HG02981 (cell line): ENCODE measurements at regions not wholly inside any gene's neighbourhood (a gene's known extent, or its start where the extent isn't known, plus 50 kb on each side); places are given as distances from the start of the nearest gene placed in this dataset.
"Not testable (repeated sequence)": the region's sequence is repeated elsewhere in the genome, so short reads cannot be mapped to it uniquely, and the experiment has no call there.

Source experiments
- ATAC-seq: cut with Tn5 transposase; IDR thresholded peaks from one replicate; pipeline ENCODE4 v1.9.1; 2021; ENCODE audit warnings: mild to moderate bottlenecking, moderate library complexity; ENCODE audit not compliant: unreplicated experiment

DNA sequence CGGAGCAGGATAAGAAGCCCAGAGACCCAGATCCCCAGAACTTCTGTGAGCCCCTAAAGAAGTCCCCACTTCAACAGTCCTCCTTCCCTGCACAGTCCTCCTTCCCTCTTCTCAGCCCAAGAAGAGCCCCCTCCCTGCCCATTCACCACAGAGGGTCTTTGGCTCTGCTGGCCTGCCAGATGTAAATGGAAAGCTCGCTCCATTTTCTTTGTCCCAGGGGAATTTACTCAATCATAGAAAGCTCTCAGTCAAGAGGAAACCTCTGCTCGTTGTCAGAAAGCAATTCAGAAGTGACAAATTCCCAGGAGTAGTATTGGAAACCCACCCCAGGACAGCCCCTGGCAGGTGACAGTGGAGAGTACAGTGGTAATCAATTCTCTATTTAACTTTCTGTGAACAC is 105.5 kb upstream of the SMAD3 start:
- ATAC-seq = no peak

DNA sequence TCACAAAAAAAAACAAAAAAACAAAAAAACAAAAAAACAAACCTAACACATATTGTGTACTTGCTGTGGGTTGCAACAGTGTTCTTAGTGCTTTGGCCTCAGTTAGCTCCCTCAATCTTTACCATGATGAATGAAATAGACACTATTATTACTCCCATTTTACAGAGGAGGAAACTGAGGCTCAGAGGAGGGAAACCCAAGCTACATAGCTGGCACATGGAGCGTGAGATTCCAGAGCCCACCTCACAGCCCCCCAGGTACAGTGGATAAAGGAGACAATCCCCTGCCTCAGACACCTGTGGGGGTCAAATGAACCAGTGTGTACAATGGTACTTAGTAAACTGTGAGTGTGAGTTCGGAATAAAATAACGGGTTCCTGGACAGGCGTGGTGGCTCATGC is 104.9 kb upstream of the SMAD3 start:
- no peak for ATAC-seq

DNA sequence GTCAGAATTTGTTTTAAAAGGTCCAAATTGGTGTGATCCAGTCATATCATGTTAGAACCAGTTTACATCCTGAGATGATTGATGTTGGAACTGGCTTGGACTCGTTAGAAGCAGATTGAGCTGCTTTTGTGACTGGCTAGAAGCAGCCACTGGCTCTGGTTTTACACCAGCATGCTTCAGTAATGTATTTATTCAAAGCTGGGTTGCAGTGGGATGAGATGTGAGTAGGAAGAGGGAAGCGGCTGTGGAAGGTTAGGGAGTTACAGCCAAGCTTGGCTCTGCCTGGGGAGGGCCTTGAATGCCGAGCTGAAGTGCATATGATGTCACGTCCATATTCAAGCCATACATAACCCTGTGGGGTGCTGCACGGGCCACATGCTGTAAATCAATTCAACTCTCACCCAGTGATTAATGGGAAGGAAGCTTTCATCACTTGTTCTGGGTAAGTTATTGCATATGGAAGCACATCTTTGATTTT is 104.0 kb upstream of the SMAD3 start:
- ATAC-seq = no peak

DNA sequence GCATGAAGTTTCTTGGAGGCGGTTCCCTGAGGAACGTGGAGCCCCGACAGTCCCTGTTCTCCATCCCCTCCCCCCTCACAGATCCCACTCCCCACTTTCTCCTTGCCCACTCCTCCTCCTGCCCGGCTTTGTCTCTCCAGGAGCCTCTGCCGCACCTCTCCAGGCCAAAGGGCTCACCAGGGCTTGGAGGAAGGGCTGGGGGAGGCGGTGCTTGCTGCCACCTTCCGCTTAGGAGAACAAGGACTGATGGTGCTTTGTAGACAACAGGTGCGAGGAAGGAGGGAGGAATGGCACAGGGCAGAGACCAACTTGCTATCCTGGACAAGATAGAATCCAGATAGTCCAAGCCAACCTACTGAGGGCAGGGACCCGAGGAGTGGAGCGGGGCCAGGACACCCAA is 103.5 kb upstream of the SMAD3 start:
- ATAC-seq = no peak

GRCh38 chr15:66962522-66962921 is 102.9 kb upstream of the SMAD3 start:
- no peak for ATAC-seq

GRCh38 chr15:66963084-66963483 is 102.3 kb upstream of the SMAD3 start:
- no peak for ATAC-seq

DNA sequence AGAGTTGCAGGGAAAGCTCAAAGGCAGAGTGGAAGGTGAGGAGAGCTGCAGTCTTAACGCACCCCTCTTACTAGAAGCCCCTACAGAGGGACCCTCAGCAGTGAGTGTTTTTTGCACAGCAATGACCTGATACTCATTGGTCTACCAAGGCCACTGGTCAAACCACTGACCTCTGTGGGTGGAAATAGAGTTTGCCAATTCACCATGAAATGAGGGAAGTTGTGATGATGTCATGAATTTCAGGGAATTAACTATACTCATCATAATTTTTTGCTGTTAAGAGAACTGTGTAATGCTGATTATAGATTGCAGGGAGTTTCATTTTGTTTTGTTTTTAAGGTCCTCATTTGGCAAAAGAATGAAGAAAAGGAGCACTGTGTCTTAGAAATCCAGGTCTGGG is 101.7 kb upstream of the SMAD3 start:
- ATAC-seq = no peak

DNA sequence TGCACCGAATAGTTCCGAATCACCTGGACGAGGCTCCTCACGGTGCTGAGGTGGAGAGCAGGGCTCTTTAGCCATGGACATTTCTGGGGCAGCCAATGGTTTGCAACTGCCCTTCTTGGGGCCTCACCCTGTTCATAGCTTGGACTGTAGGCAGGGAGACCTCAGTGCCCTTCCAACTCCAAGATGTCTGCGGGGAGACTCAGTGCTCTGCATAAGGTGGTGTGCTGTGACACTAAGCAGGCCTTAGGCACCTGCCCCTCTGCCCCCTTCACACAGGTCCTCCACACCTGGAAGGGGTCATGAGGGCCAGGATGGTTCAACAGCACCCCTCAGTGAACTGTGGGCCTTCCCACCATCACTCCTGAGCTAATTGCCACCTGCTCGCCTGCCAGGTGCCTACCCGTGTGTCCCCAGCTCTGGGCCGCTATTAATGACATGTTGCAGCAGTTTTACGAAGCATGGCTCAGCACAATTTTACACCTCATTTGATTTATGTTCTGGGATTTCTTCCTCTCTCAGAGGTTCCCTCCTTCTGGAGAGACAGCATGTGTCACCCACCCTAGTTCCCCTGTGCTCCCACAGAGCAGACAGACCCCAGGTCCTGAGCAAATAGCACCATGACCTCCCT is 101.2 kb upstream of the SMAD3 start:
- no peak for ATAC-seq

- no peak for ATAC-seq
Observed at GRCh38 chr15:66964791-66965190, 100.6 kb upstream of the SMAD3 start.

- no peak for ATAC-seq
Observed at GRCh38 chr15:66965201-66965900, 100.1 kb upstream of the SMAD3 start.

- no peak for ATAC-seq
Observed at GRCh38 chr15:66966256-66966655, 99.1 kb upstream of the SMAD3 start.

GRCh38 chr15:66968806-66969596 is 96.4 kb upstream of the SMAD3 start:
- ATAC-seq = no peak

- not testable (repeated sequence) for ATAC-seq
Observed at GRCh38 chr15:66974131-66974530, 91.3 kb upstream of the SMAD3 start.

DNA sequence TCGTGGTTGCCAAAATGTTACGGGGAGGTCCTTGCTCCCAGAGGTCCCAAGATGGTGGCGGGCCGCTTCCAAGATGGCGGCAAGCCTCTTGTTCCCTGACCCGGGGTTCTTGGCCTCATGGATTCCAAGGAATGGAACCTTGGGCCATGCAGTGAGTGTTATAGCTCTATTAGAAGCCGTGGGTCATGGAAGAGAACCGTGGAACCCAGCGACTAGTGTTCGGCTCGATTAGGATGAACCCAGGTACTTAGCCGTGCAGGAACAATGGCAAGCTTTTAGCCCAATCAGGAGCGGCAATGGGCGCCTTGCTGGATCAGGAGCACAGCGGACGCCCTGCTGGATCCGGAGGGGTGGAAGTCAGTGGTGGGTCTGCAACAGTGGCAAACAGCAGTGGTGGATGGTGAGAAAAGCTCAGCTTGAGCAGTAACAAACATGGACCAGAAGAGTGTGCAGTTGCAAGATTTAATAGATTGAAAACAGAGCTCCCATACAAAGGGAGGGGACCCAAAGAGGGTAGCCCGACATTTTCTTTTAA is 89.2 kb upstream of the SMAD3 start:
- not testable (repeated sequence) for ATAC-seq

DNA sequence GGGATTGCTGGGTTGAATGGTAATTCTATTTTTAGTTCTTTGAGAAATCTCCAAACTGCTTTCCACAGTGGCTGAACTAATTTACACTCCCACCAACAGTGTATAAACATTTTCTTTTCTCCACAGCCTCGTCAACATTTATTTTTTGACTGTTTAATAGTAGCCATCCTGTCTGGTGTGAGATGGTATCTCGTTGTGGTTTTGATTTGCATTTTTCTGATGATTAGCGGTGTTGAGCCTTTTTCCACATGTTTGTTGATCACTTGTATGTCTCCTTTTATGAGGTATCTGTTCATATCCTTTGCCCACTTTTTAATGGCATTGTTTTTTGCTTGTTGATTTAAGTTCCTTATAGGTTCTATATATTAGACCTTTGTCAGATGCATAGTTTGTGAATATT is 85.1 kb upstream of the SMAD3 start:
- not testable (repeated sequence) for ATAC-seq

GRCh38 chr15:66981771-66982170 is 83.6 kb upstream of the SMAD3 start:
- no peak for ATAC-seq

- no peak for ATAC-seq
Observed at GRCh38 chr15:66982250-66982649, 83.2 kb upstream of the SMAD3 start.

GRCh38 chr15:66982816-66983215 is 82.6 kb upstream of the SMAD3 start:
- ATAC-seq = no peak

DNA sequence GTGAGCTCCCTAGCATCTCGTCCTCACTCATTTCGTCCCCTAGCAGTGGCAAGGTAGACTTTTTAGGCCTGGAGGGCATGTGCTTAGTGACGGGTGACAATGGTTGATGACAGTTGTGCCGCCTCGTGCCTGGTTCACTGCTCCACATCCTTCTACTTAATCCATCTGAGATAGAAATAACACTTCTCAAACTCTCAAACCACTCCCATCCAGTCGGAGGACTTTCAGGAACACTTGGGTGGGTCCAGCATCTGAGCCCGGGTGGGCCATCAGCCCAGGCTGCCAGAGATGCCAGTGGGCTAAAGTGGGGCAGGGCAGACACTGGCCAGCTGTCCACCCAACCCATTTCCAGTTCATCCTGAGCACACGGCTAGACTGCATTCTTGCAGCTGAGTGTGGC is 79.7 kb upstream of the SMAD3 start:
- ATAC-seq = no peak

DNA sequence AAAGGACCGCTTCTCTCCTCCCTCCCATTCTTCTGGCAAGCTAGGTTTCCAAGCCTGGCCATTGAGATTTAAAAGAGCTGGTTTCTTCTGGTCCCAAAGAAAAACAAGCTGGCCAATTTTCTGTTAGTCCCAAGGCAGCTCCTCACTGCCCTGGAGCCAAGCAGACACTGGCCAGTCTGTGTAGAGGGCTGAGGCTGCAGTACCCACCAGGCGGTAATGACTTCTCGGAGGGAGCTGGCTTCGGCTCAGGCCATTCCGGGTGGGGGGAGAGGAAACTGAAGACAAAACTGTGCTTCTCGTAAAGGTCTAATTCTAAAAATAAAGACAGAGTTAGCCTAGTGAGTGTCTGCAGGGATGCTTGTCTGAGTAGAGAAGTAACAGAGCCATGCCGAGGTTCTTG is 78.5 kb upstream of the SMAD3 start:
- no peak for ATAC-seq

DNA sequence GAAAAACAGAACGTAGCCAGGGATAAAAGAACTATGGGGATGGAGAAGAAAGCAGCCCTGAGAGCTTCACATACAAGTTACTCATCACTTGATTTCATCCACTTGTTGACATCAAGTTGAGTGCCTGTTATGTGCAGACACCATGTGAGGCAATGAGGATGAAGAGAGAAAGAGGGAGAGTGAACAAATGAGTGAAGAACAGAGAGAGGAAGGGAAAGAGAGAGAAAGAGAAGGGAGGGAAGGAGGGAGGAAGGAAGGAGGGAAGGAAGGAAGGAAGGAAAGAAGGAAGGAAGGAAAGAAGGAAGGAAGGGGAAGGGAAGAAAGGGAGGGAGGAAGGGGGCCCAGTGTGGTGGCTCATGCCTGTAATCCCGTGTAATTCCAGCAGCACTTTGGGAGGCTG is 72.3 kb upstream of the SMAD3 start:
- ATAC-seq = no peak
